CD4-positive, alpha-beta T cell treated with Interleukin-6 for 4 hours (primary cell): ENCODE measurements at regions not wholly inside any gene's neighbourhood (a gene's known extent, or its start where the extent isn't known, plus 50 kb on each side); places are given as distances from the start of the nearest gene placed in this dataset.

Source experiments
- DNase-seq: peaks from one replicate; pipeline ENCODE4 v3.0.0-alpha.2; 2020; ENCODE audit warnings: mixed read lengths

DNA sequence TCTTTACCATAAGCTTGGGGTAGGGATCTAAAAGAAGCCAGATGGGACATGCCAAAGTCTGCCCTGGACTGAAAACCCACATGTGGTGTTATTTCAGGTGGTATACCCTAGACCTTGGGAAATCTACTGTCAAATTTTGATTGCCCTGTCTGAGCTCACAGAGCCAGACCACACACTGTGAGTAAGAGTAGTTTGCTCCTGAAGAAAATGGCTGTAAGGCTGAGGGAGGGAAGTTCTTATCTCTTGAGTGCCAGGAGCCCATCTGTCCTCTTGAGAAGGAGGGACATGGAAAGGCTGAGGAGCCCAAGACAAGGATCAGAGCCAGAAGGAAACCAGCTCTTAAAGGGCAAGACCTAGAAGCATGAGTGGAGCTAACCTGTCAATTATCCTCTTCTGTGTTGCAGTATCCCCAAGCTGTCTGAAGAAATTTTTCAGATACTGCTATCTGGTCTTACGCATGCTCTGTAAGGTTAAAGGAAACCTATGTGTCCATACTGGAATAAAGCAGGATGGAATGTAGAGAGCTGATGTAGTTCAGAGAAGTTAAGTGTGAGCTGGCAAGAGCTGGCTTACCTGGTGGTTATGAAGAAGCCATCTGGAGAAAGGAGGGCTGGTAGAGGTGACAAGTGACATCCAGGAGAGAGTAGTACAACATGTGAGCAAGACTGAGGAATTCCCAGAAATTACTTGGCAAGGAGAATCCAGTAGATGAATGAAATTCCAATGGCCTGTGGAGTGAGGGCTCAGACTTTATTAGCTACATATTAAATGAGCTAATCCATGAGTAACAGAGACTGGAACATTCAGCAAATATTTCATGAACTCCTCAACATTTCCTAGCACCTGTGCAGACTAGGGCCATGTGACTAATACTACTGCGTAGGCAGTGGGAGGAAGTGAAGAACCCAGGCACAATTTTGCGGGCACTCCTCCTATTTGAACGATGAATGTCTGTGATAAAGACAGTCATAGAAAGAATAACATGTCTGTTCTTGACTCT, 389.1 kb upstream of the KIF2A start:
- DNase-seq: no peak

DNA sequence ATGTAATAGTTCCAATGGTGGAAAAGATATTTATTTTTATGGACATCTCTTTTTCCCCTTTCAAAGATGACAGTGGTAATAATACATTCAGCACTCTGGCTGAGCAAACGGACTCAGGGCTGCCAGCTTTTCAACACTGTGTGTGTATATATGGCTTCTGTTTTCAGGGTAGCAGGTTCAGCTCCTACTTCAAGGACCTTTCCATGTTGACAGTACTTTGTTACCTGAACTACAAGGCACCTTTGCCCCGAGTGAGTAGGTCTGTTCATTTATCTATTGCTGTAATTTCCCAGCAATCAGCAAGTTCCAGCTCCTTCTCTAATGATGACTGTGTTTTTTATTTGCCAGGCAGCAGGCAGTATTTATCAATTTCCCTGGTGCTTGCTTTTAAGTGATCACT, 387.4 kb upstream of the KIF2A start:
- no peak for DNase-seq

DNA sequence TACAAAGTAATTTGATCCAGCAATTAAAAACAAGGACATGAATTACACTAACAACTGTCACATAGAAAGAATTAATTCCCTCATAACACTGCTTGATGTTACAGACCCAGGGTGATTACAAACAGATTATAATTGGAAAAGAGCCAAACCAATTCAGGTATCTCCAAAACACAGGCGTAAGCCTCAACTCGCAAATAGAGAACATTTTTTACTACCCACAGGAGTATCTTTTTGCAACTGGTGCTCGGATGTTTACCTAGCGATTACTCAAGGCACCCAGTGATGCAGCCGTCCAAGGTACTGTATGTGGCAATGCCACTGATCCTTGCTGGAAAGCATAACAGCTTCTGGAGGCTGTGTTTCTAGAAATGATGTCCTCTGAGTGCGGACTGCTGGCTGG, 386.1 kb upstream of the KIF2A start:
- no peak for DNase-seq

DNA sequence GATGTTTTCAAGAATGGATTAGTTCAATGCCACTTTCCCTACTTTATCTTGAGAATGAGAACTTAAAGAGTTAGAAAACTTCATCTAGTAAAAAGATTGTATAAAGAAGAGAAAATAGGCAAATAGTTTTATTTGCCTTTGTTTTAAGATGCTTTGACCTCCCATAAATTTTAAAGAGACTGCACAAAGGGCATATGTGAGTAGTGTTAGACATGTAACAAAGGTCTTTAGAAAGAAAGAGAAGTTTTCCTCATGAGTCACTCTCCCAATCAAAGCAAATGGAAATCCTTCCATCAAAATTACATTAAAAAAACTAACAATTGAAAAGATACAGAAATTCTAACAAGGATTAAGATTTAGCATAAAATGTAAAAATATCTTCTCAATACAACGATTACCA, 381.8 kb upstream of the KIF2A start:
- DNase-seq: no peak

DNA sequence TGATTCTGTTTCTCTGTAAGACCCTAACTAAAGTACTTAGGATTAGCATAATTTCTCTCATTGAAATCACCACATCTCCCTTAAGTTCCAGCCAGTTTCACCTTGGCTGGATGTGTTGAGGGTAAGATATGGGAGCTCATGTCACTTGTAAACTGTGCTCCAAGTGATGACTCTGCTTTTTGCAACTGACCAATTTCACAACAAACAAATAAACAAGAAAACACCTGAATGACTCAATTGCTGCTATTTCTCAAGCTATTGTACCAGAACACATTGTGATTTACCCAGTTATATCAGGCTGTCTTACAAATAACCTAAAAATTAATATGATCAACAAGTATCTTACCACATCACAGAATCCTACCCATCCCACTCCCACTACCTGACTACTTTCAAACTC, 379.1 kb upstream of the KIF2A start:
- no peak for DNase-seq

DNA sequence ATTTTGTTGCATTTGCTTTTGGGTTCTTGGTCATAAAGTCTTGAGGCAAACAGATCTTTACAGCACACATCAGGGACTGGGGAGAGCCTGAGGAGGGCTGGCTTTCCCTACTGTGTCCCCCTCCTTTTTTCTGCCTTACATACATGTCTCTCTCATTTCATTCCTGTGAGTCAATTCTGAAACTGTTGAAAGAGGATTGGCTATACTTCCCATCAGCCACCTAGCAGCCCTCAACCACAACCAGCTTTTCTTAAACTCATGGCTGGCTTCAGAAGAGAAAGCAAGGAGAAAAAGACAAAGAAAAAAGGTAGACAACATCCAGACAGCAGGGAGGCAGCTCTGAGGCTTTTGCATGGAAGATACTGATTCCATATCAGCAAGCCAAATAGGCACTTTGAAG, 374.8 kb upstream of the KIF2A start:
- DNase-seq: no peak

DNA sequence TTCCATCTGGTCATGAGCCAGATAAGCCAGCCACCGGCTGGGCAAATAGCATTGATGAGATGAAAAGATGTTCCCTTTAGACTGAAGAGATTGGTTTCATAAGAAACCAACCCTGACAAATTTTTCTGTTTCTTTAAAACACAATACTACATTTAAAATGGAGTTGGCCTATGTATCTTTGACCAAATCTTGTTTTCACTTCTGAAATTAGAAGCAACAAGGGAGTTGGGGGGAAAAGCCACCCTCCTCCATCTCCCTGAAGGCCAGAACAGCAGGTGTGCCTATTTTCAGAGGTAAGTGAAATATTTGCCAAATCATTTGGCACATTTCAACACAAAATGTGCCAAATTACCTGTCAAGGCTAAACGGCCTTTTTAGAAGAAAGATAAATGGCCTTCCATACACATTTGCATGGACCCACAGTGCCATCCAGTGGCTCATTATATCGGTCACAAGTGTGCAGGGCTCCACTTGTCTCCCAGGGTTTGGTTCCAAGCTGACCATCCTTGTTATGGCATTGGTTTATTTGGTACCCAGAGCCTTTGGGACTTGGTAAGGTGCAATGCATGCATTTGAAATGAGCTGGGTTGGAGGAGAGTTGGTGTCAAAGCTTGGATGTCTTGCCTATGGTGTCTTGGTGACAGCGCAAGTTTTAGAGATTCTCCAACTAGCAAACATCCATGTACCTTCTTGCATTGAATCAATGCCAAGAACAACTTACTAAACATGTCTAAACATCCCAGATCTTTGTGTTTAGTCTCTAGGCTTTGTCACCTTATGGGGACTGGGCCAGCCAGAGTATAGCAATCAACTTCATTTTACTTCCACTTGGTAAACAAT, 372.0 kb upstream of the KIF2A start:
- DNase-seq: no peak

DNA sequence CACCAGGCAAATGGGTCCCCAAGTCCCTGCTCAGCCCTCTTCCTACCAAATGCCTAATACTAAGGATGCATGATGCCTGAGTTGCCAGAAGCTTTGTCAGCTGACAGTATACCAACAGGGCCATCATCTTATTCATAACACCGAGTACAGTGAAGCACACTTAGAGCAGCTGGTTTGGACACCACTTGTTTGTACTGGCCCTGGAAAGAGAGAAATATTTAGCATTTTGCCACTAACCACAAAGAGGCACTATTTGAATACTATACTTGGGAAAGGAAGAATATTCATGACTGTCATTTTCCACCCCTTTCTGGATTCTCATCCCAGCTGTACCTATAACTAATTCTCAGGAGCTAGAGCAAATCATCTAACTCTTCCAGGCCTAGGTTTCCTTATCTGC, 364.4 kb upstream of the KIF2A start:
- DNase-seq: no peak

DNA sequence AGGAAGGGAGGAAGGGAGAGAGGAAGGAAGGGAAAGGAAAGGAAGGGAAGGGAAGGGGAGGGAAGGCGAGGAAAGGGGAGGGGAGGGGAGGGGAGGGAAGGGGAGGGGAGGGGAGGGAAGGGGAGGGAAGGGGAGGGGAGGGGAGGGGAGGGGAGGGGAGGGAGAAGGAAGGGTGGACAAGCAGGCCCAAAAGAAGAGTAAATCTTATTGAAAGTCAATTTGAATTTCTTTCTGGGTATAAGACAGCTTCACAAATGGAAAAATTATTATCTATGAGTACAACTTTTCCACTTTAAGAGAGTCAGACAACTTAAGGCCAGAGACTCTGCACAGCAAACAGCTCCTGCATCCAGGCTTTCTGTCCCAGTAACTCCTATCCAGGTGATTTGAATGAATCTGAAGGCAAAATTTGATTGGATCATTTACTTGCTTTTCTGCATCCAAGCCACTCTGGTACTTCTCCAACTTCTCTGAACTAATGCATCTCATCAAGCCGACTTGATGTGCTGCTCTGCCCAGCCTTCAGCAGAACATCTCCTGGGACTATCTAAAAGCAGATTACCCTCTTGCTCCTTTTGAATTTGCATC, 363.4 kb upstream of the KIF2A start:
- no peak for DNase-seq

DNA sequence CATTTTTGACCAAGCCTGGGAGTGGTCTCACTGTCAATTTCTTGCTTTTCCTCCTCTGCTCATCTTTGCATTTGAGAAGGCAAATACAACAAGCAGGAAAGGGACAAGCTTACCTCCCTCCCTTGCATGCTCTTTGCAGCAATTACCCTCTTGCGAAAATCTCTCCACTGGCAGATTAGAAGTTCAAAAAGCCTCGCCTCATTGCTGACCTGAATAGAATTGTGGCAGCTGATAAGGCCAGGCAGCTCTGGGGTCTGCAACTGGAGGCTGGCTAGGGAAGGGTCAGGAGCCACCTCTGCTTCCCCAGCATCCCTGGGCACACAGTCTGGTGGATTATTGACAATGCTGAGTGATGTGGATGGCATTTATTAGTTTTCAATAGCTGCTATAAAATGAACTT, 362.3 kb upstream of the KIF2A start:
- no peak for DNase-seq

DNA sequence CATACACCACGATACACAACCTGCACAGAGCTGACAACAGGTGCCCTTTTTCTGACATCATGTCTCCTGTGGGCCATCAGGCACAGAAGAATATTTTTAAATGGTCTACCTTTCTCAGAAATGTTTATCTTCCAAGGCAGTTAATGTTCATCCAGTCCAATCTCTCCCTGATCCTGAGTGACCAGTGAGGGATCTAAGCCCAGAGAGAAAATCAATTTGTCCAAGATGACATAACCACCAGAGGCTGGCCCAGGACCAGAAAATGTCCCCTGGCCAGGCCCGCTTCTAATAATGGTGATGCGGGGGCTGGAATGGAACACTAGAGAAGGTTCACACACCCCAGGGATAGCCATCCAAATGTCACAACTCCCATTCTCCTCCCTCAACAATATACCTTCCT, 357.9 kb upstream of the KIF2A start:
- no peak for DNase-seq

DNA sequence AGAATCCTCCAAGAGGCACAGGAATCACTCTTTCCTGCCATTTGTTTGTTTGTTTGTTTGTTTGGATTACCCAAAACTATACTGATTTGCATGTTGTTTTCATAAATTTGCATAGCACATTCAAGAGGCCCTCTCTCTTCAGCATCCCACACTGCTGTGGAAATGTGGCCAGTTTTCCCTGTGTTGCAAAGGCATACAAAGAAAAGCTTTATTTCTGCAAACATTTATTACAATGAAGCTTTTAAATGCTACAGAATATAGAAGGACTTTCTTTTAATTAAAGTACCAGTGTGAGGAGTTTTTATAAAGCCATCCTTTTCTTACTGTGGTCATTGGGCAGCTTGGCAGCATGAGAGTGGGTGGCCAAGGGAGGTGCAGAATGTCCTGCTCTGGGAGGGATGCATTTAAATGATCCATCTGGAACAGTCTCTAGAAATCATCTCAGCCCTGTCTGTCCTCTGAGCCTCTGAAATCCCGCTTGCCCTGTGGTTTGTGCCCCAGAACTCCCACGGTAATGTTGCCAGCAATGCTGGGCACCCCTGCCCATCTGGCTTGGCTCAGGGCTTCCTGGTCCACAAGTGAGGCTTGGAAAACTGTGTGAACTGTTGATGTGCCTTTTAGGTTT, 356.8 kb upstream of the KIF2A start:
- no peak for DNase-seq

DNA sequence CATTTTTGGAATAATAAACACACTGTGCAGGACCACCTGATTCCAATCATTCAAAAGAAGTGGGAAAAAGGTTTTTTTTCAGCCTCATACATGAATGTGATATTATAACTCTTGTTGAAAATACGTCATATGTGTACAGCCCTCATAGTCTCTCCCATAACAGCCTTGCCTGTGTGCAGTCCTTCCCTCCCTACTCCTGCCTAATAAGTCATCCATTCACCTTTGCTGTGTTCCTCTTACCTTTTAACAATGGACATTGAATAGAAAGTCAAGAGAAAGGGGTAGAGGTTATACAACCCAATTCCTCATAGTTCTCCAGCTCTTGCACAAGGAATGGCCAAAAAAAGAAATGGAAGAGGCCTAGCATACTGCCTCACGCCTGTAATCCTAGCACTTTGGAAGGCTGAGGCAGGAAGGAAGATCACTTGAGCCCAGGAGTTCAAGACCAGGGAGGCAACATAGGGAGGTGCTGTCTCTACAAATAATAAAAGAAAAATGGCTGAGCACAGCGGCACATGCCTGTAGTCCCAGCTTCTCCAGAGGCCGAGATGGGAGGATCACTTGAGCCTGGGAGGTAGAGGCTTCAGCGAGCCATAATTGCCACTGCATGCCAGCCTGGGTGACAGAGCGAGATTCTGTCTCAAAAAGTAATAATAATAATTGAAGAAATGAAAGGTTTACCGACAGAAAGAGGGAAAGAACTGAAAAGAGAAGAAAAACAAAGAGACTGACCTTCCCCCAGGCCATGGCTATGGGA, 356.1 kb upstream of the KIF2A start:
- no peak for DNase-seq

DNA sequence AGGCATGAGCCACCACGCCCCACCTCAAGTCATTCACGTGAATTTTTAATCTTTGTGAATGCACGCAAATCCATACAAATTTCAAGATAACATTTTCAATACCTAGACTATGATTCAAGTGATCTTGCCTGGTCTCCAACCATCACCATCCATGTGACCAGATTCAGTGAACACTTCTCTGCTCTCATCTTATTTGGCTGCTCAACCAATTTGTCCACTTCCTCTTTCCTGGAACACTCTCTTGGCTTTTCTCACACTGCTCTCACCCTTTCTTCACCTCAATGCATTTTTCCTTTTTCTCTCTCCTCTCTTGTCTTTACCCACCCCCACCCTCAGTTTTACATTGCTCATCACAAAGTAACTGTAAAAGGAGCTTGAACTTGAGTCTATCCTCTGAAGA, 354.7 kb upstream of the KIF2A start:
- DNase-seq: no peak

DNA sequence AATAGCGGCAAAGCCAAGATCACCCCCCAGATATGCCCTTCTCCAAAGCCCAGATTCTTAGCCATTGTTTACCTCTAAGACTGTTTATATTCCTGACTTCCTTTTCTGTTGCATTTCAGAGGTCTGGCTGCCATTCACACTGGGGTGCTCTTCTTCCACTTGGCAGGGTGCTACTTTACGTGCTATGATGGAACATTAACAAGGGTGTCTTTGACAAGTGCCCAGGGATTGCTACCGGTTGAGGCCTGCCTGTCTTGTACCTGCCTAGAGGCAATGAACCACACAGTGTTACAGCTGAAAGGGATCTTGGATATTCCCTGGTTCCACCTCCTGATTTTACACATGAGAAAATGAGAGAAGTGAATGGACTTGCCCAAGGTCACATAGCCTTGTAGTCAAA, 352.1 kb upstream of the KIF2A start:
- DNase-seq: no peak

DNA sequence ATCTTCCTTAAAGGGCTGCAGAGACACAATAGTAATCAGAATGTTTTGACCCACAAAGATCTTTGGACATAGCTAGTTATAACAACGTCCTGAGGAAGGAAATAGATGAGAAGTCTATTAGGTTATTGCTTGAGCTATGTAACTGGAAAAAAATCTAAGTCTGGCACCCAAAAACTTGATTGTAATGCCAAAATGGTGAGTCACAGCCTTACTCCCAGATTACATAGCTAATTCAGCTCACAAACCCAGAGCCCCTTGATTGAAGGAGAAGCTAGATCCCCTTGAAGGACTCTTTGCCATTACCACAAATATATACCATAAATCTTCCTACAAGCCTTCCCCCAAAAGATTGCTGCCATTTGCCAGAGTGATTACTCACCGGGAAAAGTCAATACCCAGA, 341.8 kb upstream of the KIF2A start:
- no peak for DNase-seq

DNA sequence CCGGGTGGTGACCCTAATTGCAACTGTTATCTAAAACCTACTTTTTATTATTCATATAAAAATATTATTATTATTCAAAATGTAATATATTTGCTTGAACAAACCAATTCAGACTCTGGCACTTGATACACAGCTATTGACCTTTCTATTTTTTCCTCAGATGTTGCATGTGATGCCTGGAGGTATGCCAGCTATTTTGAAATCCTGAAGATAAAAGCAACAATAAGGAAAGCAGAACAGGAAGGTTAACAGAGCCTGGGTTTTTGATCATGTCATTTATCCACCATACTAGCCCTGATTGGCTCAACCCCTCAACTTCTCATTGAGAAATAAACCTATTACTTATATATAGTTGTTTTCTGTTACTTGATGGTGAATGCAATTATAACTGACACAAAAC, 340.9 kb upstream of the KIF2A start:
- no peak for DNase-seq

DNA sequence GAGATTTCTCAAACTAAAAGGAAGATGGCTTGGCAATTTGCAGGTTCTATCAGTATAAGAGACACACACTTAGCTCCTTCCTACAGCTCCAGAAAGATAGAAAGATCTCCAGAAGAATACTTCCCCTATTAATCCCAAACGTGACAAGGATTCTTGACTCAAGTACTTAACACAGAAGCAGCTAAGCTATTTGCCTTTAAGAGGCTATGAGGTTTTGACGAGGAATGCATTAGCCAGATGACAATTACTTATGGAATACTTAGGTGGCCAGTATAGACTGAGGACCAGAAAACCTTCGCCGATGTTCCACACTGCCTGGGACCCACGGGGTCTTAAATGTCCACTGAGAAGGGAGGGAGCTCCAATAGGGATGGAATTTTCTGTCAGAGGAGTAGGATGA, 340.5 kb upstream of the KIF2A start:
- DNase-seq: no peak

DNA sequence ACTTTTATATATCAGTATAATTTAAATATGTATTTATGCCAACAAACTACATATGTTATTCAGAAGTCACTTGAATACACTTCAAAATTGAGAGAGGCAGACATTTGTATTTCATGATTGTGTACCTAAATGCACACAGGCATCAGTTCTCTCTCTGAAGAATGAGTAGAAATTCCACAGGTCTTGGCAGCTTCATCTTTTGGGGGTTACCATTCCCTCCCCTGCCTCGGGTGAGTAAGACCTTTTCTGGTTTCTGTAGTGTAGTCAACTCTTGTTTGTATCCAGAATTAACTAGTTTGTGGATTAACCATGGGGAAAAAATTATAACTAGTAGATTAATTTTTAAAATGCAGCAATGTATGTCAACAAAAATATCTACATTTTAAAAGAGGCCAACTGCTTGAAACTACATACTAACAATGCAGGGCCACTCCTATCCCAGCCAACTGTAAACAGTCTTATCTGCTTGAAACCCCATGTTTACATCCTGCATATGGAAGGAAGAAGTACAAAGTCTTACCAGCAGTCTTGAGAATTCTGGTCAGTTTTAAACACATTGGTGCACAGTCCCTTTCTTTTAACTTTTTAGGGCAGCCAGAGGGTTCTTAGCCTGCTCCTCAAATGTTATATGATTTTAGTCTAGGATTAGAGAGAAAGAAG, 339.6 kb upstream of the KIF2A start:
- no peak for DNase-seq

DNA sequence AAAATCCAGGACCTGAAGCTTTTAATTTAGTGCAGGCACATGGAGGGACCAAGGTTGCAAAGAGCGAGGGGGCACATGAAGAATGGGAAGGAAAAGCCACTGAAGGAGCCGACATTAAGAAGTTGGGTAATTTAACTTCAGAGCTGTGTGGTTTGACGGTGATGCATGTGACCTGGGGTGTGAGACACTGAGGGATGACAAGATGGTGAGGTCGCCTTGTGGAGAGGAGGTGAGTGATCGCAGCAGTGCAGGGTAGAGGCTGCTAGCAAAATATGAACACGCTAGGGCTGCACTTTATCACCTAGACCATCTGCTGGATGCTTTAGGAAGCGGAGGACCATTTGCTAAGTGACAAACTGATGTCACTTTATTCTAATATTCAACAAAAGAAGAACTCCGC, 339.0 kb upstream of the KIF2A start:
- DNase-seq: no peak

DNA sequence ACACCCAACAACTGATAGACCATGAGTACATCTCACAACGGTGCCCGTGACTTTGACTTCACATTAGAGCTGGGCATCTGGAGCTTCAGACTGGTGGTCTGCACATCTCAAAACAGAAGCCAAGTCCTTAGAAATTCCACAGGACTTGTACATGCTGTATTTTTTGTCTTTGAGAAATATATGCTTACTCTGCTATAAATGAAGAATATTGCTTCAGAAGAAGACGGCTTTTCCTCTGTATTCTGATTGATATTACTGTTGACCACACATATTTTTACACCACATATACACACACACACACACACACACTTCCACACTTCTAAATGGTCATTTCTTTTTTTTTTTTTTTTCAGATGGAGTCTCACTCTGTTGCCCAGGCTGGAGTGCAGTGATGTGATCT, 338.3 kb upstream of the KIF2A start:
- DNase-seq: no peak

DNA sequence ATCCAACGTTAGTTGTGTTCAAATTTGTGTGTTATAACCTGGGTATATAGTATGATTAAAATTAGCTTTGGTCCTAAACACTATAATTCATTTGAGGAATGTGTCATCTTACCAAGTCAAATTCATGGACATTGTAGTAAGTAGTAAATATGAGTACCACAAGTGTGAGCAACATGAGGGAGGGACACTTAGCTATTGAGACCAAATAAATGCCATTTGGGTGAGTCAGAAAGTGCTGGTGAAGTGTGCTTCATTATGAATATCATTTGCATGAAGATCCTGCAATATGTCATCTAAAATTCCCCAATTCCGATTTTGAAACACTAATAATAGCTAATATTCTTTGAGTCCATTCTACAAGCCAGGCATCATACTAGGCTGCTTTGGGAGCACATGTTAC, 336.7 kb upstream of the KIF2A start:
- no peak for DNase-seq
